Ishikawa (cell line): ENCODE measurements at regions not wholly inside any gene's neighbourhood (a gene's known extent, or its start where the extent isn't known, plus 50 kb on each side); places are given as distances from the start of the nearest gene placed in this dataset.

ENCODE experiments used
- CEBPB ChIP-seq: IDR thresholded peaks from 2 replicates; pipeline ENCODE4 v1.6.1; 2012
- CREB1 ChIP-seq: IDR thresholded peaks from 2 replicates; pipeline ENCODE4 v1.6.1; 2012; ENCODE audit warnings: low read depth
- EGR1 ChIP-seq: IDR thresholded peaks from 2 replicates; pipeline ENCODE4 v1.6.1; 2012
- EP300 ChIP-seq: IDR thresholded peaks from 2 replicates; pipeline ENCODE4 v1.6.1; 2012; ENCODE audit warnings: borderline replicate concordance
- FOXM1 ChIP-seq: IDR thresholded peaks from 2 replicates; pipeline ENCODE4 v1.6.1; 2012; ENCODE audit warnings: low read depth, borderline replicate concordance
- MAX ChIP-seq: IDR thresholded peaks from 2 replicates; pipeline ENCODE4 v1.6.1; 2012
- NFIC ChIP-seq: IDR thresholded peaks from 2 replicates; pipeline ENCODE4 v1.6.1; 2012
- RAD21 ChIP-seq: IDR thresholded peaks from 2 replicates; pipeline ENCODE4 v1.6.1; 2012; ENCODE audit warnings: low read depth
- REST ChIP-seq: IDR thresholded peaks from 2 replicates; pipeline ENCODE4 v1.6.1; 2012; ENCODE audit warnings: low read depth, mild to moderate bottlenecking
- TAF1 ChIP-seq: IDR thresholded peaks from 2 replicates; pipeline ENCODE4 v1.6.1; 2012; ENCODE audit warnings: low read depth, mild to moderate bottlenecking
- TCF12 ChIP-seq: IDR thresholded peaks from 2 replicates; pipeline ENCODE4 v1.6.1; 2012; ENCODE audit warnings: low read depth
- TEAD4 ChIP-seq: IDR thresholded peaks from 2 replicates; pipeline ENCODE4 v1.6.1; 2012
- USF1 ChIP-seq: IDR thresholded peaks from 2 replicates; pipeline ENCODE4 v1.6.1; 2012
- YY1 ChIP-seq: IDR thresholded peaks from 2 replicates; pipeline ENCODE4 v1.6.1; 2012; ENCODE audit warnings: low read depth
- ZBTB7A ChIP-seq: IDR thresholded peaks from 2 replicates; pipeline ENCODE4 v1.6.1; 2012; ENCODE audit warnings: low read depth

GRCh38 chr4:180539284-180539683 is 1703.9 kb upstream of the TENM3 start:
- TF ChIP-seq NFIC, result no peak
- TF ChIP-seq YY1, result no peak
- TF ChIP-seq TEAD4, result no peak
- no peak for TF ChIP-seq EP300
- TF ChIP-seq CEBPB, result no peak
- TF ChIP-seq FOXM1, result no peak
- no peak for TF ChIP-seq TAF1
- TF ChIP-seq TCF12, result no peak
- TF ChIP-seq EGR1, result no peak
- TF ChIP-seq CREB1, result no peak
- TF ChIP-seq MAX, result no peak
- no peak for TF ChIP-seq REST
- TF ChIP-seq USF1, result no peak
- TF ChIP-seq RAD21, result no peak
- TF ChIP-seq ZBTB7A, result no peak

- TF ChIP-seq CREB1, result no peak
- no peak for TF ChIP-seq CEBPB
- TF ChIP-seq TEAD4, result no peak
- TF ChIP-seq FOXM1, result no peak
- TF ChIP-seq RAD21, result no peak
- TF ChIP-seq USF1, result no peak
- no peak for TF ChIP-seq EP300
- no peak for TF ChIP-seq TCF12
- TF ChIP-seq YY1, result no peak
- no peak for TF ChIP-seq REST
- TF ChIP-seq TAF1, result no peak
- TF ChIP-seq EGR1, result no peak
- TF ChIP-seq NFIC, result no peak
- no peak for TF ChIP-seq ZBTB7A
Measured at GRCh38 chr4:180541678-180542077, 1701.5 kb upstream of the TENM3 start.

GRCh38 chr4:180542445-180543100 is 1700.6 kb upstream of the TENM3 start:
- TF ChIP-seq NFIC (peak; percentile 68), RAD21 (no peak)

GRCh38 chr4:180550106-180550505 is 1693.1 kb upstream of the TENM3 start:
- TF ChIP-seq YY1, result no peak
- no peak for TF ChIP-seq EGR1
- no peak for TF ChIP-seq REST

GRCh38 chr4:180557348-180557747 is 1685.9 kb upstream of the TENM3 start:
- TF ChIP-seq RAD21, result peak; percentile 30; the same call in 1 of the 2 replicates
- no peak for TF ChIP-seq NFIC

GRCh38 chr4:180557950-180558349 is 1685.3 kb upstream of the TENM3 start:
- no peak for TF ChIP-seq FOXM1
- TF ChIP-seq ZBTB7A, result no peak
- TF ChIP-seq TAF1, result no peak
